ENCODE measurements at regions not wholly inside any gene's neighbourhood (a gene's known extent, or its start where the extent isn't known, plus 50 kb on each side); places are given as distances from the start of the nearest gene placed in this dataset.

DNA sequence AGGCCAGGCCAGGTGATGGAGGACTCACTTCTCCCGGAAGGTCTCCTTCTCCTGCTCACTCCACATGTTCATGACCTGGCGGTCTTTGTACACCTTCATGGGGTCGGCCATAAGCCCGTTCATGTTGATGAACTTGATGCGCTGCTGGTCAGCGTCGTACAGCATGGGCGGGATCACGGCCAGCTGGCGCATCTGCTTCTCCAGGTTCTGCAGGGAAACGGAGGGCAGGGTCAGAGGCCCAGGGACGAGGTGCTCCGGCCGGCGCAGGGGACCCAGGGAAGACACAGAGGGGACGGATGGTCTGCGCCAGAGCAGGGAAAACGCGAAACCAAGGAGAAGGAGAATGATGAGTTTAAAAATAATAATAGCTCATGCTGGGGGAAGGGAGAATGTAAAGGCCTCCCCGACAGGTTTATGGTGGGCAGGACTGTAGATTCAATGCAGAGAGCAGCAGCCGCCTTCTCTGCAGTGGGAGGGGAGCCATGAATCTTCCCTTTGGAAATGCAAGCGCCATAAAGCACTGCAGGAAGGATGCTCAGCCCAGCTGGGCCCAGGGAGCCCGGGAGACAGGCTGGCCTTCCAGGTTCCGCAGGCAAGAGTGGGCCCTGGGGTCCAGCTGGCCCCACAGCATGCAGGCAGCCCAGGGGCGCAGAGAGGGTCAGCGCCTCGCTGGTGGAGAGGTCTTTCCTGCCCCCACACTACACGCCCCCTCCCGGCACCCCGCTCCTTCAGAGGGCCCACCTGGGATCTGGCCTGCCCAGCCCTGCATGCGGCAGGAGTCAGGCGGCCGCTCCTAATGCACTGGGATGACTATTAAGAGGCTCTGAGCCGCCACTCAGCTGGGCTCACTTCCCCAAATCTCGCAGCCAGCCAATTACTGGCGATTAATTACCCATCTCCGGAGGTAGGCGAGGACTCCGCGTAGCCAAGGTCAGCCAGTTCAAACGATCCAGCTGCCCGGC lies 132.0 kb downstream of the RFLNA start:
- H3K36me3 ChIP-seq = peaks cover 55% of the 10 kb centered on the region
- H3K9me3 ChIP-seq (ENCODE audit: severe bottlenecking) = no peaks in the 10 kb centered on the region
- peak overlapping the region; percentile 86 for H3K27ac ChIP-seq
- DNase-seq = peak; percentile 65
- no peak overlapping the region for H3K4me3 ChIP-seq (ENCODE audit: low read depth, low read length)
- no peaks in the 10 kb centered on the region for H3K27me3 ChIP-seq (ENCODE audit: insufficient read depth, low read depth, severe bottlenecking)
- TF ChIP-seq, protein P1, sequence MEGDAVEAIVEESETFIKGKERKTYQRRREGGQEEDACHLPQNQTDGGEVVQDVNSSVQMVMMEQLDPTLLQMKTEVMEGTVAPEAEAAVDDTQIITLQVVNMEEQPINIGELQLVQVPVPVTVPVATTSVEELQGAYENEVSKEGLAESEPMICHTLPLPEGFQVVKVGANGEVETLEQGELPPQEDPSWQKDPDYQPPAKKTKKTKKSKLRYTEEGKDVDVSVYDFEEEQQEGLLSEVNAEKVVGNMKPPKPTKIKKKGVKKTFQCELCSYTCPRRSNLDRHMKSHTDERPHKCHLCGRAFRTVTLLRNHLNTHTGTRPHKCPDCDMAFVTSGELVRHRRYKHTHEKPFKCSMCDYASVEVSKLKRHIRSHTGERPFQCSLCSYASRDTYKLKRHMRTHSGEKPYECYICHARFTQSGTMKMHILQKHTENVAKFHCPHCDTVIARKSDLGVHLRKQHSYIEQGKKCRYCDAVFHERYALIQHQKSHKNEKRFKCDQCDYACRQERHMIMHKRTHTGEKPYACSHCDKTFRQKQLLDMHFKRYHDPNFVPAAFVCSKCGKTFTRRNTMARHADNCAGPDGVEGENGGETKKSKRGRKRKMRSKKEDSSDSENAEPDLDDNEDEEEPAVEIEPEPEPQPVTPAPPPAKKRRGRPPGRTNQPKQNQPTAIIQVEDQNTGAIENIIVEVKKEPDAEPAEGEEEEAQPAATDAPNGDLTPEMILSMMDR (IDR thresholded peaks at IDR 0.05; ENCODE audit: low read depth, low read length) = no peak

DNA sequence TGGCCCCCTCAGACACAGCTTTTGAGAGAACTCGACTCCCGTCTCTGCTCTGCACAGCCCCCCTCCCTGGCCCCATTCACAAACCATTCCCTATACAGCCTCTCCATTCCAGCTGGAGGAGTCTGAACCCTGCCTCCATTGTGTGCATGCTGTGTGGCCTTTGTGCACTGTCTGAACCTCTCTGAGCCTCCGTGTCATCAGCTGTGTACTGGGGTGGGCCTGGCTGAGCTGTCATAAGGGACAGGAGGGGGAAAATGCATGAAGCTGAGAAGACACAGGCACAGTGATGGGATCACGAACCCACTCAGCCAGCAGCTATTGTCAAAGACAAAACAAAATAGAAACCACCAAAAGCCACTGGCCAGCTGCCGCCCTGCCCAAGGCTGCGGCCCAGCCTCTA lies 130.8 kb downstream of the RFLNA start:
- Histone ChIP-seq H3K36me3 (peaks cover 66% of the 10 kb centered on the region), H3K4me3 (ENCODE audit: low read depth, low read length) (no peak overlapping the region), H3K27ac (peak overlapping the region; percentile 86), H3K27me3 (ENCODE audit: insufficient read depth, low read depth, severe bottlenecking) (no peaks in the 10 kb centered on the region), H3K9me3 (ENCODE audit: severe bottlenecking) (no peaks in the 10 kb centered on the region)
- no peak for DNase-seq
- TF ChIP-seq, protein P1 (IDR thresholded peaks at IDR 0.05; ENCODE audit: low read depth, low read length) = no peak

DNA sequence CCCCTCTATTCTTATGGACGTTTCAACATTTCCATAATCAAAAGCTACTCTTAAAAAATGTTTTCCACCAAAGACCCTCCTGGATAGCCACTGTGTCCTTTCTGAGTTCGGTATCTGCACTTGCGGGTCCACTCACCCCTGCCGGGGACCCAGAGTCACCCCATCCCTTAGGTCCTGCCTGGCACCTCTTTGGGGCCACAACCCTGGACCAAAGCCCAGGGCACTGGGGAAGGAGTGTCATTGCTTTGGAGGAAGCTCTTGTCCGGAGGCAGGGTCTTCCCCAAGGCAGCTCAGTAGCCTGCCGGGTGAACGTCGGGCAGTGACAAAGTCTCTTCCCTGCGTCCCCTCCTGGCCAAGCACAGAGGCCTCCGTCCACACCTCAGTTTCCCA lies 129.6 kb downstream of the RFLNA start:
- TF ChIP-seq, protein P1 (IDR thresholded peaks at IDR 0.05; ENCODE audit: low read depth, low read length) = no peak
- Histone ChIP-seq H3K27ac (peak overlapping the region; percentile 99), H3K9me3 (ENCODE audit: severe bottlenecking) (peaks cover 3% of the 10 kb centered on the region), H3K27me3 (ENCODE audit: insufficient read depth, low read depth, severe bottlenecking) (no peaks in the 10 kb centered on the region), H3K36me3 (peaks cover 66% of the 10 kb centered on the region), H3K4me3 (ENCODE audit: low read depth, low read length) (no peak overlapping the region)
- DNase-seq = no peak

DNA sequence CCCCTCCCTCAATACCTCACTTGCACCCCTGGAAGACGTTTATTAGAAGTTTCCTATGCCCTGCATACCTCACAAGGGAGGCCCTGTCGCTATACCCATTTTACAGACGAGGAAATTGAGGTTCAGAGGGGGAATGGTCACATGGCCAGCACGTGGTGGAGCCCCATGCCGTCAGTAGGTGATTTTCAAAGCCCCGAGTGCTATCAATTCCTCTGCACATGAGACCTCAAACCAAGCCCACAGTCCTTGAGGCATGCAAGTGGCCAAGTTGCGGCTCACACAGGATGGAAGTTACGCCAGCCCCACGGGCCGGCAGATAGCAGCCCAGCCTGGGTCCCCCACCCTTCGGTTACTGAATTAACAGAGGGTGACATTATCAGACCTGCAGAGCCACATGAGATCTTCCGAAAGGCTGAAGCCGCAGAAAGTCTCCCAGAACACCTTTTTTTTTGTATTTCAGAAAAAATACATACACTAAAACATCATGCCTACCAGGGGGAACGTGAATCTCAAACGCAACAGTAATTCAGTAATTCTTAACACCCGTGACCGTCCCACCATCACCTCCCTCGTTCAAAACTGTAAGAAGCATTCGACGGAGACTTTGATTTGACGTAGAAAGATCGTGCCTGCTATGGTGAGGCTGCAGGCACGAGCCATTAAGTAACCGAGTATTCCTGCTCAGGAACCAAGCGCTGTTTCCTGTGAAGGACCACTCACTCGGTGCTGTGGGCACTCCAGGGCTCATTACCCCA lies 129.0 kb downstream of the RFLNA start:
- Histone ChIP-seq H3K9me3 (ENCODE audit: severe bottlenecking) (peaks cover 8% of the 10 kb centered on the region), H3K36me3 (peaks cover 67% of the 10 kb centered on the region), H3K27me3 (ENCODE audit: insufficient read depth, low read depth, severe bottlenecking) (no peaks in the 10 kb centered on the region), H3K4me3 (ENCODE audit: low read depth, low read length) (no peak overlapping the region), H3K27ac (peak overlapping the region; percentile 99)
- DNase-seq = no peak
- TF ChIP-seq, protein P1 (IDR thresholded peaks at IDR 0.05; ENCODE audit: low read depth, low read length) = no peak

DNA sequence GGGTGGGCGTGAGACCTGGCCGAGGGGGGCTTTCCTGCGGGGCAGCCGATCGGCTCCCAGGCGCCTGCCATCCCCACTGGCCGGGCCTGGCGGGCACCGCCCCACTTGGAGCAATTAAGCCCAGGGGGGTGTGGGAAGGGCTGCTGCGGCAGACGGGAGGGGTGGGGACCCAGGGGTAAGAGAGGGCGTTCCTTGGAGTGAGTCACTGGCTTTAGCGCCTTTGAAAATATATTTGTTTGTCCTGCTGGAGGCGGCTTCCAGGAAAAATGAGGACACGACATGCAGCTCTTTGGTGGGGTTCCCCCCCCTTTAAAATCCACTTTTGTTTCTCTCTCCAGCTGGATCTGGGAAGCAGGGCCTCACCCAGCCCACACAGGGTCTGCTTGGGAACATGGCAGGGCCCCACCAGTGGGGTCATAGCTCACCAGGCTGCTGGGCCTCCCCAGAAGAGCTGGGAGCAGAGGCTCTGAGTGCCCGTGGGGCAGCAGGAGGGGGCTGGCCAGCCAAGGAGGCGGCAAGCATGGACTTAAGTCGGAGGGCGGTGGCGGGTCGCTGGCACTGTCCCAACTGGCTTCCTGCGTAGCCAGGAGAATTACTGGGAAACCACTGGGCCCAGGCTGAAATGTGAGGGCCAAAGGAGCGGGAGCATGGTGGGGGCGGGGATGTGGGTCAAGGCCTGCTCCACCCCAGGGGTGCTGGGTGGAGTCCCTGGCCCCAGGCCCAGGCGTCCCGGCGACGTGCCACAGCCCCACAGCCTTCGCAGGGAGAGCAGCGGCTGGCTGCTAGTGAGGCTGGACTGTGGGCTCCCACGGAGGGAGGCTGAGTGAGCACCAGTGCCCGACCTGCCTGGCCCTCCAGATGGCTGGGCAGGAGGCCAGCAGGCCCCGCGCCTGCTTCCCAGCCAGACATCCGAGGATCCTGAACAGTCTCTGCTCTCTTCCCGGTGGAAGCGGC lies 128.0 kb downstream of the RFLNA start:
- peak; percentile 87 for DNase-seq
- no peaks in the 10 kb centered on the region for H3K27me3 ChIP-seq (ENCODE audit: insufficient read depth, low read depth, severe bottlenecking)
- peak overlapping the region; percentile 99 for H3K27ac ChIP-seq
- peak overlapping the region; percentile 19 for H3K4me3 ChIP-seq (ENCODE audit: low read depth, low read length)
- TF ChIP-seq, protein P1 (IDR thresholded peaks at IDR 0.05; ENCODE audit: low read depth, low read length) = no peak
- peaks cover 8% of the 10 kb centered on the region for H3K9me3 ChIP-seq (ENCODE audit: severe bottlenecking)
- peaks cover 77% of the 10 kb centered on the region for H3K36me3 ChIP-seq
